Activated CD4-positive, alpha-beta T cell treated with anti-CD3 and anti-CD28 coated beads, Interleukin-2, amount 10 ng/mL, durations not matched to agents 7 days and 5 days (primary cell): ENCODE measurements at regions not wholly inside any gene's neighbourhood (a gene's known extent, or its start where the extent isn't known, plus 50 kb on each side); places are given as distances from the start of the nearest gene placed in this dataset.

Source experiments
- CTCF ChIA-PET: fragments of 350-600 bp; sonication (Branson Sonifier 250); formaldehyde crosslinking; loops from one replicate; lab custom pipeline; 2021; ENCODE audit warnings: antibody characterized with exemption; lab: Charles Lee
- POLR2A ChIA-PET: fragments of 350-600 bp; sonication (Branson Sonifier 250); formaldehyde crosslinking; loops from one replicate; lab custom pipeline; 2021; ENCODE audit warnings: antibody characterized with exemption; lab: Charles Lee
- DNase-seq: peaks from one replicate; pipeline ENCODE4 v3.0.0-alpha.2; 2020
- H3K27ac Mint-ChIP-seq: one replicate; pipeline ENCODE4 v1.8.0; 2021; ENCODE audit warnings: mild to moderate bottlenecking, moderate library complexity, mixed read lengths
- H3K27me3 Mint-ChIP-seq: one replicate; pipeline ENCODE4 v1.8.0; 2021; ENCODE audit warnings: mixed read lengths
- H3K36me3 Mint-ChIP-seq: one replicate; pipeline ENCODE4 v1.8.0; 2021; ENCODE audit warnings: low read depth, mixed read lengths
- H3K4me1 Mint-ChIP-seq: one replicate; pipeline ENCODE4 v1.8.0; 2021; ENCODE audit warnings: mixed read lengths
- H3K4me3 Mint-ChIP-seq: one replicate; pipeline ENCODE4 v1.8.0; 2021; ENCODE audit warnings: mild to moderate bottlenecking, moderate library complexity, mixed read lengths
- H3K9me3 Mint-ChIP-seq: one replicate; pipeline ENCODE4 v1.8.0; 2021; ENCODE audit warnings: mixed read lengths

DNA sequence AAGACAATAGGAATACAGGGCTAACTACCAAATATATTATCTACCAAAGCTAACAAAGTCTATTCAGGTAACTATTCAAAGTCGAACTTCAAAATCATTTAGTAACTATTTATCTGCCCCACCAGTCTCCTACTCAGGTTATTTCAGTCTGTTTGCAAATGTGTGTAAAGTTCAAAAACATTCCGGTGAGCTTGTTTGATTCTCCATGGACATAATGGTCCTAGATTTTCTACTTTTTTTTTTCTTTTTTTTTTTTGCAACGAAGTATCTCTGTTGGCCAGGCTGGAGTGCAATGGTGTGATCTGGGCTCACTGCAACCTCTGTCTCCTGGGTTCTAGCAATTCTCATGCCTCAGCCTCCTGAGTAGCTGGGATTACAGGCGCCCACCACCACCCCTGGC is 236.0 kb upstream of the FOXQ1 start:
- H3K9me3 Mint-ChIP-seq = no peaks in the 10 kb centered on the region

GRCh38 chr6:1075444-1075843 is 236.5 kb upstream of the FOXQ1 start:
- Mint-ChIP-seq H3K27me3 (peaks cover 3% of the 10 kb centered on the region), H3K4me3 (no peak overlapping the region), H3K9me3 (no peaks in the 10 kb centered on the region), H3K27ac (no peak overlapping the region), H3K4me1 (no peaks in the 10 kb centered on the region), H3K36me3 (no peaks in the 10 kb centered on the region)
- ChIA-PET CTCF (interaction anchor here (0.7 kb wide), 1 partner anchor 11 kb away, joined by 4 read pairs; no protein-coding TSS in a partner anchor), POLR2A (no interaction called here)
- no peak for DNase-seq

More for the DNA sequence above, 236.0 kb upstream of the FOXQ1 start:
- no peak for DNase-seq
- no peaks in the 10 kb centered on the region for H3K4me1 Mint-ChIP-seq
- CTCF ChIA-PET = interaction anchor here (0.7 kb wide), 1 partner anchor 10 kb away, joined by 4 read pairs; no protein-coding TSS in a partner anchor
- no peaks in the 10 kb centered on the region for H3K36me3 Mint-ChIP-seq
- no peak overlapping the region for H3K27ac Mint-ChIP-seq
- H3K27me3 Mint-ChIP-seq = peaks cover 3% of the 10 kb centered on the region
- H3K4me3 Mint-ChIP-seq = no peak overlapping the region
- POLR2A ChIA-PET = no interaction called here

GRCh38 chr6:1070085-1070521 is 241.8 kb upstream of the FOXQ1 start:
- H3K4me3 Mint-ChIP-seq = no peak overlapping the region

GRCh38 chr6:1068905-1069304 is 243.0 kb upstream of the FOXQ1 start:
- no peaks in the 10 kb centered on the region for H3K4me1 Mint-ChIP-seq
- H3K9me3 Mint-ChIP-seq = no peaks in the 10 kb centered on the region
- H3K36me3 Mint-ChIP-seq = no peaks in the 10 kb centered on the region
- H3K27ac Mint-ChIP-seq = no peak overlapping the region
- ChIA-PET CTCF (no interaction called here), POLR2A (no interaction called here)
- H3K27me3 Mint-ChIP-seq = peaks cover 8% of the 10 kb centered on the region
- no peak overlapping the region for H3K4me3 Mint-ChIP-seq
- DNase-seq = no peak

More at GRCh38 chr6:1070085-1070521, 241.8 kb upstream of the FOXQ1 start:
- ChIA-PET POLR2A (no interaction called here), CTCF (no interaction called here)
- H3K27ac Mint-ChIP-seq = no peak overlapping the region
- no peak for DNase-seq
- no peaks in the 10 kb centered on the region for H3K36me3 Mint-ChIP-seq
- peaks cover 4% of the 10 kb centered on the region for H3K27me3 Mint-ChIP-seq
- H3K4me1 Mint-ChIP-seq = no peaks in the 10 kb centered on the region
- H3K9me3 Mint-ChIP-seq = no peaks in the 10 kb centered on the region

- Mint-ChIP-seq H3K27ac (no peak overlapping the region), H3K9me3 (no peaks in the 10 kb centered on the region), H3K4me3 (no peak overlapping the region), H3K27me3 (peaks cover 8% of the 10 kb centered on the region), H3K36me3 (no peaks in the 10 kb centered on the region), H3K4me1 (no peaks in the 10 kb centered on the region)
- ChIA-PET POLR2A (no interaction called here), CTCF (no interaction called here)
- no peak for DNase-seq
These were observed 243.8 kb upstream of the FOXQ1 start for GRCh38 chr6:1068068-1068467.

- H3K4me1 Mint-ChIP-seq = no peaks in the 10 kb centered on the region
- H3K36me3 Mint-ChIP-seq = no peaks in the 10 kb centered on the region
- POLR2A ChIA-PET = no interaction called here
- DNase-seq = no peak
- H3K4me3 Mint-ChIP-seq = no peak overlapping the region
- no peaks in the 10 kb centered on the region for H3K9me3 Mint-ChIP-seq
- peaks cover 10% of the 10 kb centered on the region for H3K27me3 Mint-ChIP-seq
- CTCF ChIA-PET = interaction anchor here (1.1 kb wide), 1 partner anchor 228 kb away, joined by 3 read pairs; no protein-coding TSS in a partner anchor
- H3K27ac Mint-ChIP-seq = no peak overlapping the region
These were observed 244.6 kb upstream of the FOXQ1 start for GRCh38 chr6:1067346-1067745.

- DNase-seq = no peak
- Mint-ChIP-seq H3K9me3 (no peaks in the 10 kb centered on the region), H3K4me1 (no peaks in the 10 kb centered on the region), H3K27me3 (peaks cover 13% of the 10 kb centered on the region), H3K27ac (no peak overlapping the region), H3K4me3 (no peak overlapping the region), H3K36me3 (no peaks in the 10 kb centered on the region)
- ChIA-PET POLR2A (no interaction called here), CTCF (interaction anchor here (1.1 kb wide), 1 partner anchor 228 kb away, joined by 3 read pairs; no protein-coding TSS in a partner anchor)
These were observed 245.3 kb upstream of the FOXQ1 start for GRCh38 chr6:1066449-1067090.

- Mint-ChIP-seq H3K36me3 (no peaks in the 10 kb centered on the region), H3K9me3 (no peaks in the 10 kb centered on the region), H3K27ac (no peak overlapping the region), H3K27me3 (peaks cover 13% of the 10 kb centered on the region), H3K4me1 (no peaks in the 10 kb centered on the region), H3K4me3 (no peak overlapping the region)
- ChIA-PET CTCF (no interaction called here), POLR2A (no interaction called here)
- no peak for DNase-seq
These were observed 245.9 kb upstream of the FOXQ1 start for GRCh38 chr6:1065986-1066385.

GRCh38 chr6:1063671-1064355 is 248.1 kb upstream of the FOXQ1 start:
- peaks cover 12% of the 10 kb centered on the region for H3K27me3 Mint-ChIP-seq

GRCh38 chr6:1062786-1063545 is 248.9 kb upstream of the FOXQ1 start:
- DNase-seq = no peak
- H3K27ac Mint-ChIP-seq = no peak overlapping the region
- peaks cover 10% of the 10 kb centered on the region for H3K27me3 Mint-ChIP-seq
- H3K4me1 Mint-ChIP-seq = no peaks in the 10 kb centered on the region
- ChIA-PET POLR2A (no interaction called here), CTCF (interaction anchor here (1.1 kb wide), 1 partner anchor 36 kb away, joined by 3 read pairs; no protein-coding TSS in a partner anchor)
- H3K36me3 Mint-ChIP-seq = no peaks in the 10 kb centered on the region
- H3K9me3 Mint-ChIP-seq = no peaks in the 10 kb centered on the region
- no peak overlapping the region for H3K4me3 Mint-ChIP-seq

More at GRCh38 chr6:1063671-1064355, 248.1 kb upstream of the FOXQ1 start:
- no peaks in the 10 kb centered on the region for H3K4me1 Mint-ChIP-seq
- no peak for DNase-seq
- no peaks in the 10 kb centered on the region for H3K9me3 Mint-ChIP-seq
- no peak overlapping the region for H3K4me3 Mint-ChIP-seq
- ChIA-PET POLR2A (no interaction called here), CTCF (no interaction called here)
- no peaks in the 10 kb centered on the region for H3K36me3 Mint-ChIP-seq
- no peak overlapping the region for H3K27ac Mint-ChIP-seq

DNA sequence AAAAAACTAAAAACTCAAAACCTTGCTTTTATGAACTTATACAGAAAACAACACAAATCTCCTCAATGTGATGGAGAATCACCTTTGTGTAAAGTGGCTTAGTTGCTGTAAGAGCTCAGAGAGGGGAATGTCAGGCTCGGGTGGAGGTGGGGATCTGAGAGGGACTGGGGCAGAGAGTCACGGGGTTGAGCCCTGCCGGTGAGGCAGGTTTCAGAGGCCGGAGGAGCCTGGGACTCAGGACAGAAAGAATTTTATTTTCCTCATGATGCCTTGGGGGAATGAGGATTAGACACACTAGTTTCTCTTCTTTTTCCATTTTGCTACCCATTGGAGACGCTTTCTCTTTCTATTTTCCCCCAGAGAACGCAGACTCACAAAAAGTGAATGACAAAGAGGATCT is 252.3 kb upstream of the FOXQ1 start:
- Mint-ChIP-seq H3K4me3 (no peak overlapping the region), H3K27ac (no peak overlapping the region), H3K27me3 (peaks cover 9% of the 10 kb centered on the region), H3K9me3 (no peaks in the 10 kb centered on the region), H3K4me1 (no peaks in the 10 kb centered on the region), H3K36me3 (no peaks in the 10 kb centered on the region)
- POLR2A ChIA-PET = no interaction called here
- DNase-seq = no peak
- CTCF ChIA-PET = no interaction called here

DNA sequence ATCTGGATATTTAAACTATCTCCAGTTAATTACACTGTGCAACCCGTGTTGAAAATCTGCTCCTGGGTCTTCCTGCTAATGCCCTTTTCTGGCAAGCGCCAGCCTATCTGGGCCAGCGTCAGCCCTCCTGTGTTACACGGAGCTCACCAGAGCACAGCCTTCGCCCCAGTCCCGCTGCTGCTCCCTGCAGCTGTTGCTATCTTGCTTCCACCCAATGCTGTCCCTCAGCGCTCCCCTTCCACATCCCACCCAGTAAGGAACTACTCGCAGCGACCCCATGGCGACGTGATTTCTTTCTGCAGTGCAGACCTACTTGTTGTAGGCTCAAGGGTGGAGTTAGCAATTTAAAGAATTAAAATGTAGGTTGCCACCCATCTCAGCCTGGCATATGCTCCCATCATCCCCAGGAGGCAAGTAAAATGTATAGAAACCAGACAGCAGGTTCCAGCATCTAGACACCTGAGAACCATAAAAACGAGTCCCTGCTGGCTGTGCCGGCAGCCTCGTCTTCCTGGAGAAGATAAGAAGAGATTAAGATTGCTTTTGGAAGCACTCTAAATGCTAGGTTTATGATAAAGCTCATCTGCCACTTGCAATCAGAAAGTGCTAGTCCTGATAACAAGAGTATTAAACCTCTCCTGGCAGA is 254.3 kb upstream of the FOXQ1 start:
- Mint-ChIP-seq H3K9me3 (no peaks in the 10 kb centered on the region), H3K27ac (no peak overlapping the region), H3K36me3 (no peaks in the 10 kb centered on the region), H3K27me3 (peaks cover 4% of the 10 kb centered on the region), H3K4me3 (no peak overlapping the region), H3K4me1 (no peaks in the 10 kb centered on the region)
- CTCF ChIA-PET = no interaction called here
- DNase-seq = no peak
- POLR2A ChIA-PET = no interaction called here
